ENCODE measurements at regions not wholly inside any gene's neighbourhood (a gene's known extent, or its start where the extent isn't known, plus 50 kb on each side); places are given as distances from the start of the nearest gene placed in this dataset.

DNA sequence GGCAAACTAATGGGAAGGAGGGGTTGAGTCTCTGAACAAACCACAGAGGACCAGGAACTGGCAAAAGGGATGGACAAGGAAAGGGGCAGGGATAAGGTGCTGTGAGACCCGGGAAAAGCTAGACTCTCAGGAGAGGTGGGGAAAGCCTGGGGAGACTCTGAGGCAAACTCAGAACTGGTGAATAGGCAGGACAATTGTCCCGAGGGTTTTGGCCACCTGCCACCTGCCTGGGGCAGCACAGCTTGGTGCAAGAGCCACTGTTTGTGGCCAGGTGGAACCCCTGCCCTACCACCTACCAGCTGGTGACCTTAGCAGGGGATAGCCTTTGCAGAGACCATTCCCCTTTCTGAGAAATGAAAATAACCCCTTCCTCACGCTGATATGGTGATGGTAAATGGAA, 129.4 kb upstream of the ASB18 start:
- H3K4me3 ChIP-seq (ENCODE audit: low read depth, low read length) = no peak overlapping the region
- TF ChIP-seq CTCF (conservative IDR thresholded peaks at IDR 0.05; ENCODE audit: low read depth, low read length) = no peak
- DNase-seq (ENCODE audit: low read depth) = no peak

GRCh38 chr2:236394571-236394970, 130.4 kb upstream of the ASB18 start:
- no peak for TF ChIP-seq CTCF (conservative IDR thresholded peaks at IDR 0.05; ENCODE audit: low read depth, low read length)
- no peak for DNase-seq (ENCODE audit: low read depth)

DNA sequence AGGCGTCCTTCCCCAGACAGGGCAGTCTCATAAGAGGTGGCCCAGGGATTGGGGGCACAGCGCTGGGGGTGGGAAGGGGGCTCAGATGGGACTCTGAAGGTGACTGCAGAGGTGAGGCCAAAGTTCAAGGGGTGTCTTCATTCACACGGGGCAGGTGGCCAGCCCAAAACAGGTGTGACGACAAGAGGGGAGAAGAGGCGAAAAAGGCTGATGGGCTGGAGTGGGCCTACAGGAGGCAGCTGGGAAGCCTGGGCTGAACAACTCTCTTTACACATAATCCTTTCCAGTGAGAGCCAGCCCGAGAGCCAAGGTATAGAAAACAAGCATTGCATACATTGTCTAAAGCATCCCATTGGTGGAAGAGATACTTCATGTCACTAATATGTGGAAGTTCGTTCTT, 130.9 kb upstream of the ASB18 start:
- H3K4me3 ChIP-seq (ENCODE audit: low read depth, low read length) = no peak overlapping the region
- no peak for DNase-seq (ENCODE audit: low read depth)
- no peak for TF ChIP-seq CTCF (conservative IDR thresholded peaks at IDR 0.05; ENCODE audit: low read depth, low read length)

More at GRCh38 chr2:236394571-236394970, 130.4 kb upstream of the ASB18 start:
- H3K4me3 ChIP-seq (ENCODE audit: low read depth, low read length) = no peak overlapping the region

DNA sequence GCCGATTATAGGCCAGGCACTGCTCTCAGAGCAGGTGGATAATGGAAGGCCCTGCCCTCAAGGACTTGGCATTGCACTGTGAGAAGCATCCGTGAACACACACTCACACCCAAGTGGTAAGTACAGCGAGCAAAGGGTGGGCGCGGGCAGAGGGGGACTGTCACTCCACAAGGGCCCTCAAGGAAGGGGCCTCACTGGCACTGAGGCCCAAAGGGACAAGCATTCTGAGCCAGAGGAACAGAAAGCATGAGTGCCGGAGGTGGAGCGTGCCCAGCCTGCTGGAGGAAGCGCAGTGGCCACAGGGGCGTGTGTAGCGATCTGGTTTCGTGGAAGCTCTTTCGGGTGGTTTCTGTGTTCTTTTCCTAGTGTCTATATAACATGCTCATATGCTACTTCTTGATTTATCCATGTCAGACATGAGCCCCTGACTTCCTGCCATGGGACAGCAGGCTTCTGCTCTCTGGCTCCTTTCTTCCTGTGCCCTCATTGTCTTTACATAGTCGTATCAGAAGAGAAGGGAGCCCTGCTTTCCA, 132.7 kb upstream of the ASB18 start:
- no peak for TF ChIP-seq CTCF (conservative IDR thresholded peaks at IDR 0.05; ENCODE audit: low read depth, low read length)
- no peak for DNase-seq (ENCODE audit: low read depth)
- H3K4me3 ChIP-seq (ENCODE audit: low read depth, low read length) = no peak overlapping the region

GRCh38 chr2:236397681-236398080, 133.5 kb upstream of the ASB18 start:
- H3K4me3 ChIP-seq (ENCODE audit: low read depth, low read length) = no peak overlapping the region
- DNase-seq (ENCODE audit: low read depth) = no peak
- no peak for TF ChIP-seq CTCF (conservative IDR thresholded peaks at IDR 0.05; ENCODE audit: low read depth, low read length)

GRCh38 chr2:236399409-236399808, 135.2 kb upstream of the ASB18 start:
- no peak for TF ChIP-seq CTCF (conservative IDR thresholded peaks at IDR 0.05; ENCODE audit: low read depth, low read length)
- no peak for DNase-seq (ENCODE audit: low read depth)
- H3K4me3 ChIP-seq (ENCODE audit: low read depth, low read length) = no peak overlapping the region

DNA sequence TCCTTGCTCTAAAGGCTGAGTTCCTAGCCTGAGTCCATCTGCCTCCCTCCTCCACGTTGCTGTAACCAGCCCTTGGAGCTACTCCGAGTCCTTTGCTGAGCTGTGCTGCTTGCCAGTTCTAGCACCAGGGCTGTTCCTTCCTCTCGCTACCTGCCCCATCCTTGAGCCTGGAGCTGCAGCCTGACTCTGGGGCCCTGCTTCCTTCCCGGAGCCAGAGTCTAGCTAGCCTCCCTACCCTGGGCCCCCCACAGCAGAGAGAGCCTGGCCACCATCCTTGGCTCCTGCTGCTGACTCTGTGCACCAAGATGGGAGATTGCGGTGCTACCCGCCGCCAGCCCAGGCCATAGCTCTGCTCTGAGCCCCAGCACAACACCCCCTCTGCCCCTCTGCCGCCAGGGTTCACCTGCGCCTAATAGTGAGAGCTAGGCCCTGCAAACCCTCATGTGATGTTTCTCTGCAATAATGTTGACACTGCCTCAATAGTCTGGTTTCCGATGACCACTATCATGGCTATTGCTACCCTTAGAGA, 135.9 kb upstream of the ASB18 start:
- no peak for DNase-seq (ENCODE audit: low read depth)
- H3K4me3 ChIP-seq (ENCODE audit: low read depth, low read length) = no peak overlapping the region
- no peak for TF ChIP-seq CTCF (conservative IDR thresholded peaks at IDR 0.05; ENCODE audit: low read depth, low read length)

All from epithelial cell of proximal tubule (primary cell).